A673 (cell line): ENCODE measurements at regions not wholly inside any gene's neighbourhood (a gene's known extent, or its start where the extent isn't known, plus 50 kb on each side); places are given as distances from the start of the nearest gene placed in this dataset.

Source experiments
- BruUV-seq: library from RNA; stranded (reverse); fragments of 400-500 nt; replicated peaks from 2 replicates; lab custom pipeline; 2021; lab: Mats Ljungman, UMichigan
- CTCF ChIA-PET: fragments of 300-600 bp; sonication (Branson Sonifier 250); formaldehyde crosslinking; loops from one replicate; lab custom pipeline; 2022; ENCODE audit warnings: antibody characterized with exemption; lab: Charles Lee
- POLR2A ChIA-PET: fragments of 300-600 bp; sonication (Branson Sonifier 250); formaldehyde crosslinking; loops from one replicate; lab custom pipeline; 2022; ENCODE audit warnings: antibody characterized with exemption; ENCODE audit not compliant: low non-redundant PET; lab: Charles Lee
- DNase-seq: peaks from one replicate; pipeline ENCODE4 v3.0.0-alpha.2; 2015; ENCODE audit warnings: low spot score
- H3K27ac ChIP-seq: fragments of 200-600 bp; sonication (generic); 2 replicates; pipeline ENCODE4 v1.5.1; 2016; ENCODE audit warnings: mixed run types, low read depth, mild to moderate bottlenecking, mixed read lengths, antibody characterized with exemption, low read length; ENCODE audit not compliant: poor library complexity, severe bottlenecking
- H3K27me3 ChIP-seq: fragments of 200-600 bp; sonication (generic); replicated peaks from 2 replicates; pipeline ENCODE4 v1.6.1; 2017; ENCODE audit warnings: mixed run types, low read depth, mild to moderate bottlenecking, mixed read lengths, antibody characterized with exemption, low read length; ENCODE audit not compliant: insufficient read depth, poor library complexity
- H3K36me3 ChIP-seq: fragments of 200-600 bp; sonication (generic); 2 replicates; pipeline ENCODE4 v1.6.1; 2016; ENCODE audit warnings: mixed run types, mild to moderate bottlenecking, mixed read lengths, antibody characterized with exemption, low read length; ENCODE audit not compliant: insufficient read depth, poor library complexity, severe bottlenecking
- H3K4me1 ChIP-seq: fragments of 200-600 bp; sonication (generic); 2 replicates; pipeline ENCODE4 v1.6.1; 2017; ENCODE audit warnings: mixed run types, mild to moderate bottlenecking, mixed read lengths, antibody characterized with exemption, low read length; ENCODE audit not compliant: insufficient read depth, poor library complexity, severe bottlenecking
- H3K4me3 ChIP-seq: fragments of 200-600 bp; sonication (generic); 2 replicates; pipeline ENCODE4 v1.5.1; 2016; ENCODE audit warnings: low read depth, mixed run types, mild to moderate bottlenecking, mixed read lengths, low read length; ENCODE audit not compliant: poor library complexity, severe bottlenecking
- H3K9me3 ChIP-seq: fragments of 200-600 bp; sonication (generic); 2 replicates; pipeline ENCODE4 v1.6.1; 2016; ENCODE audit warnings: mixed run types, low read depth, mild to moderate bottlenecking, mixed read lengths, antibody characterized with exemption, low read length; ENCODE audit not compliant: poor library complexity, severe bottlenecking
- CTCF ChIP-seq: fragments of 300-800, 200-600 bp; sonication (generic); conservative IDR thresholded peaks from 2 replicates; pipeline ENCODE4 v1.5.1; 2017; ENCODE audit warnings: low read depth, mild to moderate bottlenecking, antibody characterized with exemption, low read length, moderate library complexity, mixed read lengths
- EZH2 ChIP-seq: fragments of 200-600 bp; sonication (generic); IDR thresholded peaks from 2 replicates; pipeline ENCODE4 v1.6.1; 2017; ENCODE audit warnings: borderline replicate concordance, low read depth, mild to moderate bottlenecking, mixed read lengths, antibody characterized with exemption, low read length; ENCODE audit not compliant: poor library complexity, severe bottlenecking
- intact Hi-C: fragments of 100-400 bp; cut with micrococcal nuclease; formaldehyde crosslinking; loops from one replicate; pipeline ENCODE4 v1.10.0; 2022; ENCODE audit not compliant: unreplicated experiment

GRCh38 chr15:53834214-53834613, 74.8 kb upstream of the WDR72 start:
- POLR2A ChIA-PET: no interaction called here
- DNase-seq: no peak
- no peaks in the 10 kb centered on the region for H3K4me1 ChIP-seq
- H3K4me3 ChIP-seq: no peak overlapping the region
- BruUV-seq: no TSS peak
- TF ChIP-seq CTCF (no peak), EZH2 (no peak)
- intact Hi-C loops: no loop called here
- no peak overlapping the region for H3K27ac ChIP-seq
- CTCF ChIA-PET: no interaction called here
- H3K9me3 ChIP-seq: no peaks in the 10 kb centered on the region
- H3K36me3 ChIP-seq: no peaks in the 10 kb centered on the region
- no peaks in the 10 kb centered on the region for H3K27me3 ChIP-seq

GRCh38 chr15:53833134-53833624, 73.7 kb upstream of the WDR72 start:
- ChIA-PET POLR2A (no interaction called here), CTCF (no interaction called here)
- DNase-seq: peak; percentile 1
- Histone ChIP-seq H3K4me1 (no peaks in the 10 kb centered on the region), H3K27me3 (no peaks in the 10 kb centered on the region), H3K27ac (no peak overlapping the region), H3K9me3 (no peaks in the 10 kb centered on the region), H3K36me3 (no peaks in the 10 kb centered on the region), H3K4me3 (no peak overlapping the region)
- no TSS peak for BruUV-seq
- intact Hi-C loops: no loop called here
- TF ChIP-seq EZH2: no peak
- no peak for TF ChIP-seq CTCF

- intact Hi-C loops: no loop called here
- BruUV-seq: no TSS peak
- DNase-seq: no peak
- H3K27ac ChIP-seq: no peak overlapping the region
- H3K4me3 ChIP-seq: no peak overlapping the region
- peaks cover 1% of the 10 kb centered on the region for H3K9me3 ChIP-seq
- H3K4me1 ChIP-seq: no peaks in the 10 kb centered on the region
- CTCF ChIA-PET: interaction anchor here (0.6 kb wide), 1 partner anchor 188 kb away, joined by 4 read pairs; no protein-coding TSS in a partner anchor
- no peaks in the 10 kb centered on the region for H3K36me3 ChIP-seq
- H3K27me3 ChIP-seq: no peaks in the 10 kb centered on the region
- POLR2A ChIA-PET: no interaction called here
- TF ChIP-seq EZH2: no peak
- no peak for TF ChIP-seq CTCF
Observed at GRCh38 chr15:53831907-53832770, 72.7 kb upstream of the WDR72 start.
